ENCODE measurements at regions not wholly inside any gene's neighbourhood (a gene's known extent, or its start where the extent isn't known, plus 50 kb on each side); places are given as distances from the start of the nearest gene placed in this dataset.
"Not testable (repeated sequence)": the region's sequence is repeated elsewhere in the genome, so short reads cannot be mapped to it uniquely, and the experiment has no call there.

DNA sequence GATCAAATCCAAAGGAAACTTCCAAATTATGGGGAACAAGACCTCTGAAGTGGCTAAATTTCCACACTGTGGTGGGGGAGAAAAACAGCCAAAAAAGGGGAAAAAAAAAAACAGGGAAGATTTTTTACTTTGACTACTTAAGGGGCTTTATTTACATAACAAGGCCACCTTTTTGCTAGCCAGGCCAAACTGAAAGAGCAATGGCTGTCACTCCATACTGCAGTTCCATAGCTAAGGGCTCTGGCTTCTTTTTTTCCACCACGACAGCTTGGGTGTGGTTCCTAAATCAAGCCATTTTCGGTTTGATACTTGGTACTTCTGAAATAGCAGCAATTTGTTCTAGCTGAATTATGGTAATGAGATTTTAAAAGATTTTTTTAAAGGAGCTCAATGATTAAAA lies 76.4 kb upstream of the ANTXRL start:
- TF ChIP-seq, protein P1, sequence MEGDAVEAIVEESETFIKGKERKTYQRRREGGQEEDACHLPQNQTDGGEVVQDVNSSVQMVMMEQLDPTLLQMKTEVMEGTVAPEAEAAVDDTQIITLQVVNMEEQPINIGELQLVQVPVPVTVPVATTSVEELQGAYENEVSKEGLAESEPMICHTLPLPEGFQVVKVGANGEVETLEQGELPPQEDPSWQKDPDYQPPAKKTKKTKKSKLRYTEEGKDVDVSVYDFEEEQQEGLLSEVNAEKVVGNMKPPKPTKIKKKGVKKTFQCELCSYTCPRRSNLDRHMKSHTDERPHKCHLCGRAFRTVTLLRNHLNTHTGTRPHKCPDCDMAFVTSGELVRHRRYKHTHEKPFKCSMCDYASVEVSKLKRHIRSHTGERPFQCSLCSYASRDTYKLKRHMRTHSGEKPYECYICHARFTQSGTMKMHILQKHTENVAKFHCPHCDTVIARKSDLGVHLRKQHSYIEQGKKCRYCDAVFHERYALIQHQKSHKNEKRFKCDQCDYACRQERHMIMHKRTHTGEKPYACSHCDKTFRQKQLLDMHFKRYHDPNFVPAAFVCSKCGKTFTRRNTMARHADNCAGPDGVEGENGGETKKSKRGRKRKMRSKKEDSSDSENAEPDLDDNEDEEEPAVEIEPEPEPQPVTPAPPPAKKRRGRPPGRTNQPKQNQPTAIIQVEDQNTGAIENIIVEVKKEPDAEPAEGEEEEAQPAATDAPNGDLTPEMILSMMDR (IDR thresholded peaks at IDR 0.05) = not testable (repeated sequence)
- not testable (repeated sequence) for TF ChIP-seq POLR2A (IDR thresholded peaks at IDR 0.05)

Data from Peyer's patch (tissue), 4 donors.